Esophagus muscularis mucosa (tissue), 4 donors: ENCODE measurements at regions not wholly inside any gene's neighbourhood (a gene's known extent, or its start where the extent isn't known, plus 50 kb on each side); places are given as distances from the start of the nearest gene placed in this dataset.

ENCODE experiments used
- EP300 ChIP-seq: sonication (generic); formaldehyde crosslinking; IDR thresholded peaks from one replicate; pipeline ENCODE4 v1.6.1; 2017; ENCODE audit warnings: antibody characterized with exemption
- POLR2AphosphoS5 ChIP-seq, 2 donors: sonication (generic); formaldehyde crosslinking; IDR thresholded peaks; one replicate each; pipeline ENCODE4 v1.6.1; 2017; ENCODE audit warnings: antibody characterized with exemption in 2 of 2
- TF ChIP-seq, protein P1 (sequence below), 3 experiments: fragments of 200-600 bp in 2 of 3; fragments of 450-650 bp in 1 of 3; sonication (generic) in 2 of 3; IDR thresholded peaks; one replicate each; pipeline ENCODE4 v1.5.1; 2017 to 2019; ENCODE audit warnings: antibody characterized with exemption in 3 of 3, mild to moderate bottlenecking in 2 of 3, moderate library complexity in 1 of 3

DNA sequence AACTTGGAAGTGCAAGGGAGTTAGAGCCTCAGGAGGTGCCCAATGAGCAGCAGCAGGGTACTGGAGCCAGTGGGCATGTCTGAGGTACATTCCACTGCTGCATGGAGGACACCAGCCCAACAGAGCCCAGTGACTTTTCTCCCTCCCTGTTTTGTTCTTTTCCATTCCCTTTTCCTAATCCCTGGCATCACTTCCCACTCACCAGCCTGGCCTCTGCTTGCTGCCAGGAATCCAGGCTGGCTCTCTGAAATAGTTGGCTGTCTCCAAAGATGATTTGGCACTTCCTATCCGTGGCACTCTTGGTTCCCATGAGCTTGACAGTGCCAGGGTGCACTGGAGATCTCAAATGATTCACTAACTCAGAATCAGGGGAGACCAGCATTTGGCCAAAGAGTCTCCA, 97.7 kb upstream of the ZPBP start:
- TF ChIP-seq, protein P1, sequence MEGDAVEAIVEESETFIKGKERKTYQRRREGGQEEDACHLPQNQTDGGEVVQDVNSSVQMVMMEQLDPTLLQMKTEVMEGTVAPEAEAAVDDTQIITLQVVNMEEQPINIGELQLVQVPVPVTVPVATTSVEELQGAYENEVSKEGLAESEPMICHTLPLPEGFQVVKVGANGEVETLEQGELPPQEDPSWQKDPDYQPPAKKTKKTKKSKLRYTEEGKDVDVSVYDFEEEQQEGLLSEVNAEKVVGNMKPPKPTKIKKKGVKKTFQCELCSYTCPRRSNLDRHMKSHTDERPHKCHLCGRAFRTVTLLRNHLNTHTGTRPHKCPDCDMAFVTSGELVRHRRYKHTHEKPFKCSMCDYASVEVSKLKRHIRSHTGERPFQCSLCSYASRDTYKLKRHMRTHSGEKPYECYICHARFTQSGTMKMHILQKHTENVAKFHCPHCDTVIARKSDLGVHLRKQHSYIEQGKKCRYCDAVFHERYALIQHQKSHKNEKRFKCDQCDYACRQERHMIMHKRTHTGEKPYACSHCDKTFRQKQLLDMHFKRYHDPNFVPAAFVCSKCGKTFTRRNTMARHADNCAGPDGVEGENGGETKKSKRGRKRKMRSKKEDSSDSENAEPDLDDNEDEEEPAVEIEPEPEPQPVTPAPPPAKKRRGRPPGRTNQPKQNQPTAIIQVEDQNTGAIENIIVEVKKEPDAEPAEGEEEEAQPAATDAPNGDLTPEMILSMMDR (IDR thresholded peaks at IDR 0.05): no peak
- TF ChIP-seq POLR2AphosphoS5 (IDR thresholded peaks at IDR 0.05) (no peak), EP300 (no peak)
